ENCODE measurements at regions not wholly inside any gene's neighbourhood (a gene's known extent, or its start where the extent isn't known, plus 50 kb on each side); places are given as distances from the start of the nearest gene placed in this dataset.

DNA sequence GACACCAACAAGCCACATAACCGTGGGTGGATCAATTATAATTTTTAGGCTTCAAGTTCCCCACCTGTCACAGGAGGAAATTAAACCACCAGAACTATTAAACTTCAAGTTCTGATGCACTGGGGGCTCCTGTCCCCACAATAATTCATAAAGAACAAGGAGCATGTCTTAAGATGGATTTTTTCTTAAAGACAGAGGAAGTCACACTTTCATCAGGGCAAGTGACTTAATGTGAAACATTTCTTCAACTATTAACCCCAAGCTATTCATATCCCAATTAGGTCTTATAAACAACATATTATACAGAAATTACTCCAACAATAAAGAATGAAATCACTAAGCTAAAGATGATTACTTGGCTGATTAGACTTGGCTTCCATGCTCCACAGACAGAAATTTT is 292.5 kb downstream of the ETAA1 start:
- Histone ChIP-seq H3K27me3 (ENCODE audit: control insufficient read depth, insufficient read depth, low read length) (no peaks in the 10 kb centered on the region), H3K4me3 (ENCODE audit: insufficient read depth, low read depth, low read length) (no peak overlapping the region), H3K36me3 (replicated peaks; ENCODE audit: control insufficient read depth, insufficient read depth, low read length) (no peaks in the 10 kb centered on the region)
- DNase-seq: no peak

DNA sequence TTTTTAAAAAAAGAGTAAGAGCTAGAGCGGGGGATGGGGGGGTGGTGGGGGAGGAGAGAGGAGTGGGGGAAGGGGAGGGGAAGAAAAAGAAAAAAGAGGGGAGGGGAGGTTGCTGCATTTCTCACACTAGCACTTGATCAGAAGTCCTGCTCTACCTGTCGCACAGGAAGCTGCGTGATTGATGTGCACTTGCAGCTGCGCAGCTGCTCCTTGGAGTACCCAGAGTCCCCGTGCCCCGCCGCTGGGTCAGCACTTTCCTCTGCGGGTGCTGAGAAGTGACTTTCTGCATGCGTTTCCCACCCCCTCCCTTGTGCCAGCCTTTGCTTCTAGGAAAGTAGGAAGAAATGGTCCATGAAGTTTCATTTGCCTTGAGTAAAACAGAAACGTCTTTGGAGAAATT is 297.3 kb downstream of the ETAA1 start:
- DNase-seq: no peak

GRCh38 chr2:67701011-67701410 is 303.9 kb downstream of the ETAA1 start:
- H3K4me3 ChIP-seq (ENCODE audit: insufficient read depth, low read depth, low read length): no peak overlapping the region
- H3K36me3 ChIP-seq (replicated peaks; ENCODE audit: control insufficient read depth, insufficient read depth, low read length): no peaks in the 10 kb centered on the region
- no peaks in the 10 kb centered on the region for H3K27me3 ChIP-seq (ENCODE audit: control insufficient read depth, insufficient read depth, low read length)
- no peak for DNase-seq

More for the DNA sequence above, 297.3 kb downstream of the ETAA1 start:
- Histone ChIP-seq H3K27me3 (ENCODE audit: control insufficient read depth, insufficient read depth, low read length) (no peaks in the 10 kb centered on the region), H3K36me3 (replicated peaks; ENCODE audit: control insufficient read depth, insufficient read depth, low read length) (no peaks in the 10 kb centered on the region), H3K4me3 (ENCODE audit: insufficient read depth, low read depth, low read length) (peak overlapping the region; percentile 0; the same call in 1 of the 2 replicates)

DNA sequence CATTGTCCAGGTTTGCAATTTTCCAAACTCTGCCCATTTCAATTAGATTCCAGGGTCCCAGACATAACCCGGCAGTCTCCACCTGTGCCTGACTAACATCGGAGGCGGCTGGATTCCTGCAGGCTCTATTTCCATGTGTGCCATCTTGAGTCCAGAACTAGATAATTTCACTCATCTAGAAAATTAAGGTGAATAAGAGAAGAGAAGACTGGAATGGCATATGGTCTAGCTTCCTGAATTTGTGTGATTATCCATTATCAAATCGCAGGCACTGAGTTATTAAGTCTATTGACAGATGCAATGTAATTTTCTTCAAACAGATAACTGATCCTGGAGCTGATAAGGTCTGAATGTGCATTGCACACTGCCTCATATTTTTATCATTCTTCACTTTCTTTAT is 305.2 kb downstream of the ETAA1 start:
- Histone ChIP-seq H3K36me3 (replicated peaks; ENCODE audit: control insufficient read depth, insufficient read depth, low read length) (no peaks in the 10 kb centered on the region), H3K27me3 (ENCODE audit: control insufficient read depth, insufficient read depth, low read length) (no peaks in the 10 kb centered on the region), H3K4me3 (ENCODE audit: insufficient read depth, low read depth, low read length) (no peak overlapping the region)
- no peak for DNase-seq

DNA sequence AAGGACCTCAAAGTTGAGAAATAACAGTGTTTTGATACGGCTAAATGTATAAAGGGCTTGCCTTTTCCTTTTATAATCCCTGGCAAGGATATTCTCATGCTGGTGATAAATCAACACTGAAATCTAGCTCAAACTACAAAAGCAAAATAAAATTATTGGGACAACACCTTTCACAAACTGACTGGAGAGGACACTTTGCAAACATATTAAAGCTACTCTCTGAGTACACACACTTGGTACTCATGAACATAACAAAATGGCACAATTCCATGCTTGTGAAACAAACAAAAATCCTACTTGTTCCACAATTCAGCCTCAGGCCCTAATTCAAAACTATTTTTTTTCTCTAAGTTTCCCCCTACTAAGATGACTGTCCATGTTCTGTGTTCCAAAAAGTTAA is 305.8 kb downstream of the ETAA1 start:
- Histone ChIP-seq H3K36me3 (replicated peaks; ENCODE audit: control insufficient read depth, insufficient read depth, low read length) (no peaks in the 10 kb centered on the region), H3K4me3 (ENCODE audit: insufficient read depth, low read depth, low read length) (no peak overlapping the region), H3K27me3 (ENCODE audit: control insufficient read depth, insufficient read depth, low read length) (no peaks in the 10 kb centered on the region)
- DNase-seq: no peak

GRCh38 chr2:67706082-67706481 is 308.9 kb downstream of the ETAA1 start:
- DNase-seq: no peak
- no peaks in the 10 kb centered on the region for H3K36me3 ChIP-seq (replicated peaks; ENCODE audit: control insufficient read depth, insufficient read depth, low read length)
- no peaks in the 10 kb centered on the region for H3K27me3 ChIP-seq (ENCODE audit: control insufficient read depth, insufficient read depth, low read length)
- no peak overlapping the region for H3K4me3 ChIP-seq (ENCODE audit: insufficient read depth, low read depth, low read length)

DNA sequence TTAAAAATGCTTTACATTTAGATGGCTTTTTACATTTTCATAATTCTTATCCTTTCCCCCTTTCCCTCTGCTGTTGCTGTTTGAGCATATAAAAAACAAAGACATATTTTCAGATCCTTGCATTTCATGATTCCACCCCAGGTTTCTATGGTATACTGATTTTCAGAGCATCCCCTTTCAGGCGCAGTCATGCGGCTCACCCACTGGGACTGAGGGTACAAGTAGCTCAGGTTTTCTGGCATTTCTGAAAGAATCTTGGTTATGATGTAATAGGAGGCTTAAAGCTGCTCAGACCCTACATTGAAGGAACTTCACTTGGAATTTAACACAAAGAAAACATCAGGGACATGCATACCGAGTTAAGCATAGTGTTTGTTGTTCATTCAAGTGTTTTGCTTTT is 310.8 kb downstream of the ETAA1 start:
- no peak overlapping the region for H3K4me3 ChIP-seq (ENCODE audit: insufficient read depth, low read depth, low read length)
- H3K27me3 ChIP-seq (ENCODE audit: control insufficient read depth, insufficient read depth, low read length): no peaks in the 10 kb centered on the region
- no peaks in the 10 kb centered on the region for H3K36me3 ChIP-seq (replicated peaks; ENCODE audit: control insufficient read depth, insufficient read depth, low read length)
- DNase-seq: no peak

DNA sequence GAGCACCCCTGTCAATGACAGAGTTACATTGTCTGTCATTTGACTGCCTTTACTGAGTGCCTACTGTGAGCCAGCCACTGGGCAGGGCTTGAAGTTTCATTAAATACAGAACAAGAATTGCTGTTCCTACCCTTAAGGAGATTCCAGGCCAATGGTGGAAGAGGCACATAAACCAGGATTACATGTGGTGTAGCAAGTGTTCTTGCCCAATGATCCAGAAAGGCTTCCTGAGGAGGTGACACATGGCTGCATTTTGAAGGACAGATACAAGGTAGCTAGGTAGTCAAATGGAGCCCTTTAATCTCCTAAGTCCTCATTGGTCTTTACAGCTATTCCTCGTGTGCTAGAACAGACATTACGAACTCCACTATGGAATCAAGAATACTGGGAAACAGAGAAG is 312.7 kb downstream of the ETAA1 start:
- Histone ChIP-seq H3K4me3 (ENCODE audit: insufficient read depth, low read depth, low read length) (no peak overlapping the region), H3K27me3 (ENCODE audit: control insufficient read depth, insufficient read depth, low read length) (no peaks in the 10 kb centered on the region), H3K36me3 (replicated peaks; ENCODE audit: control insufficient read depth, insufficient read depth, low read length) (no peaks in the 10 kb centered on the region)
- no peak for DNase-seq

- no peak for DNase-seq
Observed at GRCh38 chr2:67712484-67712883, 315.4 kb downstream of the ETAA1 start.

GRCh38 chr2:67713376-67713775 is 316.2 kb downstream of the ETAA1 start:
- no peak for DNase-seq
- no peaks in the 10 kb centered on the region for H3K36me3 ChIP-seq (replicated peaks; ENCODE audit: control insufficient read depth, insufficient read depth, low read length)
- no peak overlapping the region for H3K4me3 ChIP-seq (ENCODE audit: insufficient read depth, low read depth, low read length)
- H3K27me3 ChIP-seq (ENCODE audit: control insufficient read depth, insufficient read depth, low read length): no peaks in the 10 kb centered on the region

More at GRCh38 chr2:67712484-67712883, 315.4 kb downstream of the ETAA1 start:
- no peaks in the 10 kb centered on the region for H3K27me3 ChIP-seq (ENCODE audit: control insufficient read depth, insufficient read depth, low read length)
- no peak overlapping the region for H3K4me3 ChIP-seq (ENCODE audit: insufficient read depth, low read depth, low read length)
- H3K36me3 ChIP-seq (replicated peaks; ENCODE audit: control insufficient read depth, insufficient read depth, low read length): no peaks in the 10 kb centered on the region

- no peak for DNase-seq
Observed at GRCh38 chr2:67716895-67717396, 319.8 kb downstream of the ETAA1 start.

GRCh38 chr2:67717692-67718091 is 320.6 kb downstream of the ETAA1 start:
- DNase-seq: no peak
- H3K36me3 ChIP-seq (replicated peaks; ENCODE audit: control insufficient read depth, insufficient read depth, low read length): no peaks in the 10 kb centered on the region
- no peaks in the 10 kb centered on the region for H3K27me3 ChIP-seq (ENCODE audit: control insufficient read depth, insufficient read depth, low read length)
- no peak overlapping the region for H3K4me3 ChIP-seq (ENCODE audit: insufficient read depth, low read depth, low read length)

More at GRCh38 chr2:67716895-67717396, 319.8 kb downstream of the ETAA1 start:
- Histone ChIP-seq H3K36me3 (replicated peaks; ENCODE audit: control insufficient read depth, insufficient read depth, low read length) (no peaks in the 10 kb centered on the region), H3K27me3 (ENCODE audit: control insufficient read depth, insufficient read depth, low read length) (no peaks in the 10 kb centered on the region), H3K4me3 (ENCODE audit: insufficient read depth, low read depth, low read length) (no peak overlapping the region)

DNA sequence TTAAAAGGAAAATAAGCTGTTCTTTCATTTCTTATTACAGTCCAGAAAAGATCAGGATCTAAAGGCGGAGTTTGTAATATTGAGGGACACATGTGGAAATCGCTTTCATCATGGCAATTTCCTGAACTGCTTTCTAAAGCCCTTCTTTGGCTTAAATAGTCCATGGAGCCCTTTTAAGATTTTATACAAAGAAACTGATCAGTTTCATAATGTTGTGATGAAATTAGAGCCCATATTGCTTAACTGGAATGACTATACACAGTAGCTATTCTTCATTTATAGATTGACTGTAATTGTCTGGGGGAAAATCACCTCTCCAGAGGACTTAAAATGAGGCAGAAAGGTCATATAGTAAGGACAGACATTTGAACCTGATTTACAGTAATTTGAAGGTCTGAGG is 322.2 kb downstream of the ETAA1 start:
- no peaks in the 10 kb centered on the region for H3K27me3 ChIP-seq (ENCODE audit: control insufficient read depth, insufficient read depth, low read length)
- no peak overlapping the region for H3K4me3 ChIP-seq (ENCODE audit: insufficient read depth, low read depth, low read length)
- H3K36me3 ChIP-seq (replicated peaks; ENCODE audit: control insufficient read depth, insufficient read depth, low read length): no peaks in the 10 kb centered on the region
- no peak for DNase-seq

DNA sequence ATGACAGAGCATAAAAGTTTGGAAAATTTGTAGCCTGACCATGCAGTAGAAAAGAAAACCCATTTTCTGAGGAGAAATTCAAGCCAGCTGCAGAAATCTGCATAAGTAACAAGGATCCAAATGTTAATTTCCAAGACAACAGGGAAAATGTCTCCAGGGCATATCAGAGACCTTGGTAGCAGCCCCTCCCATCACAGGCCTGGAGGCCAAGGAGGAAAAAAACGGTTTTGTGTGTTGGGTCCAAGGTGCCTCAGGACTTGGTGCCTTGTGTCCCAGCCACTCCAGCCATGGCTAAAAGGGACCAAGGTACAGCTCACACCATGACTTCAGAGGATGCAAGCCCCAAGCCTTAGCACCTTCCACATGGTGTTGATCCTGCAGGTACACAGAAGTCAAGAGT is 324.4 kb downstream of the ETAA1 start:
- DNase-seq: no peak
- Histone ChIP-seq H3K36me3 (replicated peaks; ENCODE audit: control insufficient read depth, insufficient read depth, low read length) (no peaks in the 10 kb centered on the region), H3K27me3 (ENCODE audit: control insufficient read depth, insufficient read depth, low read length) (no peaks in the 10 kb centered on the region), H3K4me3 (ENCODE audit: insufficient read depth, low read depth, low read length) (no peak overlapping the region)

DNA sequence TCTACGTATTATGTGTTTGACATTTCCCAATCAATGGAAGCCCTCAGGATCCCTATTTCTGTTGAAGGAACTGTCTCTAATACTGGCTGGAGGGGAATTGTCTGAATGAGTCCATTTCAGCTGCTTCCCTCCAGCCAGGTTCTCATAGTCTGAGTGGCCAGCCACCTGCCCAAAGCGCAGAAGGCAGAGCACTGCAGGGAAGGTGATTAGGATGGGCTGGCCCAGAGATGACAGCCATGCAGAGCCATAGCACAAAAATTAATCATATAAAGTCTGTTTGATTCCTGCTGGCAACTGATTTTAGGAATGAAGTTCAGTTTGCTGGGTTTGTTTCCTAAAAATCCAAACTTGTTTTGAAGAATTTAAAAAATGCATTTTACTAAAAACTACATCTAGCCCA is 327.1 kb downstream of the ETAA1 start:
- no peak for DNase-seq
- Histone ChIP-seq H3K4me3 (ENCODE audit: insufficient read depth, low read depth, low read length) (no peak overlapping the region), H3K27me3 (ENCODE audit: control insufficient read depth, insufficient read depth, low read length) (no peaks in the 10 kb centered on the region), H3K36me3 (replicated peaks; ENCODE audit: control insufficient read depth, insufficient read depth, low read length) (no peaks in the 10 kb centered on the region)

DNA sequence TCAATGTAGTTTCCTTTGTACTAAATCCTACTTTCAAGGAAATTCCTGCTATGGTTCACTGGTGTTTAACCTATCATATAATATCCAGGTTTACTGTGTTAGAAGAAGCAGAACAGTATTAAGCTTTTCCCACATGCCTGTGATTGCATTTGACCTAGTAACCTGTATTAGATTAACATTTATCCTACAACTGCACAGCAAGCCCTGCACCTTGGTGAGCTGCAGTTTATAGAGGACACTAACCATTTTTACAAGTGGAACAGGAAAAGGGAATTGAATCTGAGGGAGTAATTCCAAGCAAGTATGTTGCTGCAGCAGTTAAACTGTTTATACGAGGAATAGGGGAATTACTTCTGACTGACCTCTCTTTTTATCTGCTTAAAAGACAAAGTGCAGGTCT is 328.6 kb downstream of the ETAA1 start:
- no peak overlapping the region for H3K4me3 ChIP-seq (ENCODE audit: insufficient read depth, low read depth, low read length)
- no peaks in the 10 kb centered on the region for H3K27me3 ChIP-seq (ENCODE audit: control insufficient read depth, insufficient read depth, low read length)
- H3K36me3 ChIP-seq (replicated peaks; ENCODE audit: control insufficient read depth, insufficient read depth, low read length): no peaks in the 10 kb centered on the region

More for the DNA sequence above, 328.6 kb downstream of the ETAA1 start:
- no peak for DNase-seq
